ENCODE measurements at regions not wholly inside any gene's neighbourhood (a gene's known extent, or its start where the extent isn't known, plus 50 kb on each side); places are given as distances from the start of the nearest gene placed in this dataset.

DNA sequence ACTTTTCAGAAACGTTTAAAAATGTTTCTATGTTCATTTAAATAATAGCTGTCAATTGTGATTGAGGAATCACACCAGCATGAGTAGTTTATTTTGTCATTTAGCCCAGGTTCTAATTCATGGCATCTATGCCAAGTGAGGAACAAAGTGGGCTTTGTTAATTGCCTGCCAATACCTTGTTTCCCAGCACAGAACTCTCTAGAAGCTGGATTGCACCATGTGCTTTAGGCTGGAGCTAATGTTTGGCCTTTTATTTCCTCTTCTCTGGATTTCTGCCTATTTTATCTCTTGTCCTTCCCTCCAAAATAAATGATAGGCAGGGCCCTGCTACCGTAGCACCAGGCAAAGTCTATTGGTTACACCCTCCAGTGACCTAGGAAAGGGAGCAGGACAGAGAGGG, 109.9 kb upstream of the ITGB1 start:
- no peak overlapping the region for H3K4me3 ChIP-seq (ENCODE audit: extremely low read depth, insufficient read depth, low read length, poor library complexity, severe bottlenecking)
- no peaks in the 10 kb centered on the region for H3K36me3 ChIP-seq (ENCODE audit: control insufficient read depth, insufficient read depth, low read length)
- peaks cover 3% of the 10 kb centered on the region for H3K9me3 ChIP-seq (ENCODE audit: control insufficient read depth, low read length)
- no peaks in the 10 kb centered on the region for H3K4me1 ChIP-seq (ENCODE audit: control insufficient read depth, insufficient read depth, low read length, poor library complexity, severe bottlenecking)
- WGBS, 2 experiments (ENCODE audit: insufficient coverage in 2 of 2): 80 to 100% methylated on average over 1 of the region's 2 CpGs
- H3K27ac ChIP-seq (ENCODE audit: low read depth, low read length, severe bottlenecking): no peak overlapping the region

DNA sequence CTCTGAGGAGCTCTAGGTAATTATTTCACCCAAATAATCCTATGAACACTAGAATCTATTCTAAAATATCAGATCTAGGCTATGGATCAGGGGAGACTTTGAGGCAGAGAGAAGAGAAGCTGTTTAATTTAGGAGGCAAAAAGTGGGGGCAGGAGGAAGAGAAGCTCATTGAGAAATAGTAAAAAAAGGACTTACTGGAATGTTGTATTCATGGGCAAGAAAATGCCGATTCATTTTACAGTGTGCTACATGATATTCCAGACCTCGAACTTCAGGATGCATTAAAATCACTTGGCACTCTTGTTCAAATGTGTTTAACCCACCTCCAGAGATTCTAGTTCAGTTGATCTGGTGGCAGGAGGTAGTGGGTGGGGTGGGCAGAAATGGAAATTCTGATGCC, 109.5 kb upstream of the ITGB1 start:
- Histone ChIP-seq H3K27ac (ENCODE audit: low read depth, low read length, severe bottlenecking) (no peak overlapping the region), H3K9me3 (ENCODE audit: control insufficient read depth, low read length) (peaks cover 3% of the 10 kb centered on the region), H3K4me1 (ENCODE audit: control insufficient read depth, insufficient read depth, low read length, poor library complexity, severe bottlenecking) (no peaks in the 10 kb centered on the region), H3K36me3 (ENCODE audit: control insufficient read depth, insufficient read depth, low read length) (no peaks in the 10 kb centered on the region), H3K4me3 (ENCODE audit: extremely low read depth, insufficient read depth, low read length, poor library complexity, severe bottlenecking) (no peak overlapping the region)
- 80 to 100% methylated on average over 1 of the region's 2 CpGs for WGBS, 2 experiments (ENCODE audit: insufficient coverage in 2 of 2)

DNA sequence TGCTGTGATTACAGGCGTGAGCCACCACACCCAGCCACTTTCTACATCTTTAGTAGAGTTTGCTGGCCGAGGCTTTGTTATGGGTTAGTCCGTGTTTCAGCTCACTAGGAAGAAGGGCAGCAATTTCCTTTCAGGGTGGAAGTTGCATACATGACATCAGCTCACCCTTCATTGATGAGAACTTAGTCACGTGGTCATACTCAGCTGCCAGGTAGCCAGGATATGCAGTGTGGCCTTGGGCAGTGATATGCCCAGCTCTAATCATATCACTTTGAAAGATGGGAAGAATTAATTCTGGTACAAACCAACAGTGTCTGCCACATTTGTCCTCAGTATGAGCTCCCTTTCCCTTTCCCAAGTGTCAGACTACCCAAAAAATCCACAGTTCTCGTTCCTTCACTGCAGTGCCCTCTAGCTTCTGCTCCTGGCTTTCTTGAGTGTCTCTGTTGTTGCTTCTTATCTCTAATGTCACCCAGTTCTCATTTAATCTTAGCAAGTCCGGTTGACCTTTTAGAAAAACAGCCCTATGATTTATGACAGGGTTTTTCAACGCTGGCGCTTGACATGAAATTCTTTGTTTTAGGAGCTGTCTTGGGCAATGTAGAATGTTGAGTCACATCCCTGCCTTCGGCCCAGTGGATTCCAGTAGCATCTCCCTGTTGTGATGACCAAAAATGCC, 108.7 kb upstream of the ITGB1 start:
- Histone ChIP-seq H3K27ac (ENCODE audit: low read depth, low read length, severe bottlenecking) (no peak overlapping the region), H3K9me3 (ENCODE audit: control insufficient read depth, low read length) (peaks cover 1% of the 10 kb centered on the region), H3K4me3 (ENCODE audit: extremely low read depth, insufficient read depth, low read length, poor library complexity, severe bottlenecking) (no peak overlapping the region), H3K36me3 (ENCODE audit: control insufficient read depth, insufficient read depth, low read length) (no peaks in the 10 kb centered on the region), H3K4me1 (ENCODE audit: control insufficient read depth, insufficient read depth, low read length, poor library complexity, severe bottlenecking) (no peaks in the 10 kb centered on the region)
- 93% methylated on average over 7 to 9 of the region's 9 CpGs for WGBS, 2 experiments (ENCODE audit: insufficient coverage in 2 of 2)

DNA sequence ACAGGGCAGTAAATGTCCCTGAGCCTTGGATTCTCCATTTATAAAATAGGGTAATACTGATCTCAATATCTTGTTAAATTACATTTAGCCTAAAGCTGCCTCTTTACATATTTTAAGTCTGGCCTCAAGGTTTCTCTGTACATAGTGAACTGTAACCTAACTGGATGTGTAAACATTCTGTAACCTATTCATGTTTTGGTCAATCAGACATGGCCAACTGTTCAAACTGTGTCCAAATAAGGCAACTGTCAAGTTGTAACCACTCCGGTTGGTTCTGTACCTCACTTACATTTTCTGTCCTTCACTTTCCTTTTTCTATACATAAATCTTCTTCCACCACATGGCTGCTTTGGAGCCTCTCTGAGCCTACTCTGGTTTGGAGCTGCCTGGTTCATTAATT, 107.1 kb upstream of the ITGB1 start:
- 100% methylated on average over 1 of the region's 1 CpG for WGBS, 2 experiments (ENCODE audit: insufficient coverage in 2 of 2)
- Histone ChIP-seq H3K36me3 (ENCODE audit: control insufficient read depth, insufficient read depth, low read length) (no peaks in the 10 kb centered on the region), H3K4me3 (ENCODE audit: extremely low read depth, insufficient read depth, low read length, poor library complexity, severe bottlenecking) (no peak overlapping the region), H3K27ac (ENCODE audit: low read depth, low read length, severe bottlenecking) (no peak overlapping the region), H3K9me3 (ENCODE audit: control insufficient read depth, low read length) (no peaks in the 10 kb centered on the region), H3K4me1 (ENCODE audit: control insufficient read depth, insufficient read depth, low read length, poor library complexity, severe bottlenecking) (no peaks in the 10 kb centered on the region)

DNA sequence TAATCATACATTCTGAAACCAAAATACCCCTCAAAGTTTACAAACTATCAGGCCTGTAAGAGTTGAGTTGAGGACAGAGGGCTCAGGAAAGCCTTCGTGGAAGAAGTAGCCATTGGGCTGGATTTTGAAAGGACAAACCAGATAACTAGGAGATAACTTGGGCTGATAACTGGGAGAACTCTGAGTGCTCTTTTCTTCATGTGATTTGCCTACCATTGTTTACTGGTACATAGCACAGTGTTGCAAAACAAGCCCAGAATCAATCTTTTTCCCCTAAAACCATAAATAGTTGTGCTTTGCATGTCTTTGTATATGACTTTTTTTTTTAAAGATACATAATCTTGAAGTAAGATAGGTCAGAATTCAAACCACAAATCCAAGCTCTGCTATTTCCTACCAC, 106.7 kb upstream of the ITGB1 start:
- Histone ChIP-seq H3K9me3 (ENCODE audit: control insufficient read depth, low read length) (no peaks in the 10 kb centered on the region), H3K36me3 (ENCODE audit: control insufficient read depth, insufficient read depth, low read length) (no peaks in the 10 kb centered on the region)

DNA sequence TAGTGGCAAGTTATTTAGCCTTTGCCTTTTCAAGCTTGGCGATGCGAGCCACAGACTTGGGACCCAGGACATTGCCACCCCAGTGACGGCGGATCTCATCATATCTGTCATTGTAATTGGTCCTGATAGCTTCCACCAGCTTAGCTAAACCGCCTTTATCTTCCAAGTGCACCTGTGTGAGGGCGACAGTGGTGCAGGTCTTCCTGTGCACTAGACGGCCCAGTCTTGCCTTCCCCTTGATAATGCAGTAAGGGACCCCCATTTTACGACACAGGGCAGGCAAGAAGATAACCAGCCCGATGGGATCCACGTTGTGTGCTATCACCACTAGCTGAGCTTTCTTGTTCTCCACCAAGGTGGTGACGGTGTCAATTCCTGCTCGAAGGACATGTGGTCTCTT, 99.6 kb upstream of the ITGB1 start:
- Histone ChIP-seq H3K36me3 (ENCODE audit: control insufficient read depth, insufficient read depth, low read length) (no peaks in the 10 kb centered on the region), H3K27ac (ENCODE audit: low read depth, low read length, severe bottlenecking) (no peak overlapping the region), H3K4me1 (ENCODE audit: control insufficient read depth, insufficient read depth, low read length, poor library complexity, severe bottlenecking) (no peaks in the 10 kb centered on the region), H3K4me3 (ENCODE audit: extremely low read depth, insufficient read depth, low read length, poor library complexity, severe bottlenecking) (no peak overlapping the region), H3K9me3 (ENCODE audit: control insufficient read depth, low read length) (no peaks in the 10 kb centered on the region)
- WGBS, 2 experiments (ENCODE audit: insufficient coverage in 2 of 2): 90 to 97% methylated on average over 12 of the region's 12 CpGs

More for the DNA sequence above, 106.7 kb upstream of the ITGB1 start:
- no peaks in the 10 kb centered on the region for H3K4me1 ChIP-seq (ENCODE audit: control insufficient read depth, insufficient read depth, low read length, poor library complexity, severe bottlenecking)
- H3K27ac ChIP-seq (ENCODE audit: low read depth, low read length, severe bottlenecking): no peak overlapping the region
- 71 to 100% methylated on average over 1 of the region's 1 CpG for WGBS, 2 experiments (ENCODE audit: insufficient coverage in 2 of 2)
- H3K4me3 ChIP-seq (ENCODE audit: extremely low read depth, insufficient read depth, low read length, poor library complexity, severe bottlenecking): no peak overlapping the region

DNA sequence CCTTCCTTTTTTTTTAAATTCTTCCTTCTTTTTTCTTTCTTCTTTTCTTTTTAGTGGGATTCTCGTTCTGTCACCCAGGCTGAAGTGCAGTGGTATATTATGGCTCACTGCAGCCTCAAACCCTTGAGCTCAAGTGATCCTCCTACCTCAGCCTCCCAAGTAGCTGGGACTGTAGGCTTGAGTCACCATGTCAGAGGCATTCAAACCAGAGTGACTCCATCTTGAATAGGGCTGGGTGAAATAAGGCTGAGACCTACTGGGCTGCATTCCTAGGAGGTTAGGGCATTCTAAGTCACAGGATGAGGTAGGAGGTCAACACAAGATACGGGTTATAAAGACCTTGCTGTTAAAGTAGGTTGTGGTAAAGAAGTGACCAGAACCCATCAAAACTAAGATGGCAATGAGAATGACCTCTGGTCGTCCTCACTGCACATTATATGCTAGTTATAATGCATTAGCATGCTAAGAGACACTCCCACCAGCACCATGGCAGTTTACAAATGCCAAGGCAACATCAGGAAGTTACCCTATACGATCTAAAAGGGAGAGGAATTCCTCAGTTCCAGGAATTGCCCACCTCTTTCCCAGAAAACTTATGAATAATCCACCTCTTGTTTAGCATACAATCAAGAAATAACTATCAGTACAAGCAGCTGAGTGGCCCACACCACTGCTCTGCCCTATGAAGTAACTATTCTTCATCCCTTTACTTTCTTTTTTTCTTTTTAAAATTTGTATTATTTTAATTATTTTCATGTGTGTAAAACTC, 99.0 kb upstream of the ITGB1 start:
- 70 to 92% methylated on average over 1 to 2 of the region's 4 CpGs for whole genome bisulfite sequencing, 2 experiments (ENCODE audit: insufficient coverage in 2 of 2)

DNA sequence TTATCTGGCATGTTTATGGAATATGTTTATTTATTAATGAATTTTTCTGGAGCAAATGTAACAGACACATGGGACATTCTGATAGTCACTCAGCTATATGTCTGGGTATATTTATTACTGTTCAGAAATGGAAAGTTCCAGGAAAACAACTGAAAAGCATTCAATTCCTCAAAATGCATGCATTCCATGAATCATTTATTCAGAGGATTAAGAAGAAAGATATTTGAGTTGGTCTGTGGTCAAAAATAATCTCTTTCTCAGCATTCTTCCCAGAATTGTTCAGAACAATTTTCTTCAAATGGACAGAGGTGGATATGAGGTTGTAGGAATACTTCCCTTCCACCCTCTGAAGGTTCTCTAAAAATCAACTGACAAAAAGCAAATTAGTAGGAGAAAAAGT, 97.6 kb upstream of the ITGB1 start:
- H3K4me3 ChIP-seq (ENCODE audit: extremely low read depth, insufficient read depth, low read length, poor library complexity, severe bottlenecking): no peak overlapping the region
- no peak overlapping the region for H3K27ac ChIP-seq (ENCODE audit: low read depth, low read length, severe bottlenecking)
- H3K9me3 ChIP-seq (ENCODE audit: control insufficient read depth, low read length): no peaks in the 10 kb centered on the region
- H3K36me3 ChIP-seq (ENCODE audit: control insufficient read depth, insufficient read depth, low read length): no peaks in the 10 kb centered on the region
- H3K4me1 ChIP-seq (ENCODE audit: control insufficient read depth, insufficient read depth, low read length, poor library complexity, severe bottlenecking): no peaks in the 10 kb centered on the region

More for the DNA sequence above, 99.0 kb upstream of the ITGB1 start:
- Histone ChIP-seq H3K4me3 (ENCODE audit: extremely low read depth, insufficient read depth, low read length, poor library complexity, severe bottlenecking) (no peak overlapping the region), H3K9me3 (ENCODE audit: control insufficient read depth, low read length) (no peaks in the 10 kb centered on the region), H3K27ac (ENCODE audit: low read depth, low read length, severe bottlenecking) (no peak overlapping the region), H3K4me1 (ENCODE audit: control insufficient read depth, insufficient read depth, low read length, poor library complexity, severe bottlenecking) (no peaks in the 10 kb centered on the region), H3K36me3 (ENCODE audit: control insufficient read depth, insufficient read depth, low read length) (no peaks in the 10 kb centered on the region)

DNA sequence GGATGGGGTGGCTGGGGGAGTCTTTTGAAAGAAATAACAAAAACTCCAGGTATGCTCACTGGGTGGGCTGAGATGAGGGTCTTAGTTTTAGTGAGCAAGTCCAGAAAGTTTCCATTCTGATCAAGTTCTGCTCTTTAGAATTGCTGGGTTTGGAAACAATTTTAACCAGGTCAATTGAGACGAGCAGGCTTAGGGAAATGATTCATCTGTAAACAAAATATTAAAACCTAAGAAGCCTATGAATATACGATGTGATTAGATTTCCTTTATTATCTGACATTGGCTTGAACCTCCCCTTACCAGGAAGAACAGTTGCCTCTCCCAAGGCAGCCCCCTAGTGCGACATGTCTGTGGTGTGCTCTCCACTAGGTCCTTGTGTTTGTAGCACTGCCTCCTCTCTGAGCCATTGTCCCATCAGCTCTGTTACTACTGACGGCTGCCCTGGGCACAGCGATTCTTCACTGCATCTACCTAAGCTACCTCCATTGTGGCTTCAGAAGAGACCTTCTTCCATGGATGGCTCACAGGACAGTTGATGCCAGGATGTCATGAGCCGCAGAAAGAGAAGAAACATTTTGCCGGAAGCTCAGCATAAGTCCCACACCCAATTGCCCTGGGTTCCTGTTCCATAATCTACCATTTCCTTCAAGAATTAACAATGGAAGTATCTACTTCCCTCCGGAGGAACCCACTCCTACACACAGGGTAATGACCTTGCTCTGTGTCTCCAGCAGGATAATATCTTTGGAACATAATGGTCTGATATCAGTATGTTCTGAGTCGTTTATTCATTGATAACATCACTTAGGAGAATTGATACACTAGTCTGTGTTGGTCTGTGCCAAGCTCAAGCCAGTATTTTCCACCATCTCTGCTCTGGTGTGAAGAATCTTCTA, 95.1 kb upstream of the ITGB1 start:
- Histone ChIP-seq H3K27ac (ENCODE audit: low read depth, low read length, severe bottlenecking) (no peak overlapping the region), H3K9me3 (ENCODE audit: control insufficient read depth, low read length) (no peaks in the 10 kb centered on the region), H3K4me1 (ENCODE audit: control insufficient read depth, insufficient read depth, low read length, poor library complexity, severe bottlenecking) (no peaks in the 10 kb centered on the region), H3K4me3 (ENCODE audit: extremely low read depth, insufficient read depth, low read length, poor library complexity, severe bottlenecking) (no peak overlapping the region), H3K36me3 (ENCODE audit: control insufficient read depth, insufficient read depth, low read length) (no peaks in the 10 kb centered on the region)
- 93 to 95% methylated on average over 3 to 4 of the region's 9 CpGs for WGBS, 2 experiments (ENCODE audit: insufficient coverage in 2 of 2)

DNA sequence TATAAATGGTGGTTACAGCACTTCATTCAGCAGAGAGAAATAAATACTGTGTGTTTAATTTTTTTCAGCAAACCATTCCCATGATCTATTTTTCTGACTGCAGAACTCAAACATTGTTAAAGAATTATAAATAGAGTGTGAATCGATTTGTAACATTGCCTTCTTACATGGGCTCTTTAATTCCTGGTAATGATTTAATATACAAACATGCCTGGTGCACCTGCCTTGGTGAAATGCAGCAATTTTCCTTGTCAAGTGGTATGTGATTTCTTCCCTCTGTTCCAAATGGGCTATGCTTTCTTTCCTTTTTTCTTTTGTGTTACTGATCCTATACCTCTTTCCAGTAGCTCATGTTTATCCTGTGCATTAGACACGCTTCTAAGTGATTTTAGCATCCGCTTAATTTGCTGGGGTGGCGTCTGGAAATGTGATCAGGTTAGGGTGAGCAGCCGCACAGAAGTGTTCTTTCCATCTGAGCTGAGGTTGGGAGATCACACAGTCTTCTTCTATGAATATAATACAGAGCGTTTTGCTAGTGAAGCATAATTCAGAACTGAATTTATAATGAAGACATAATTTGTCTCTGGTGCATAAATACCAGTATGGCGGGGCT, 94.3 kb upstream of the ITGB1 start:
- no peaks in the 10 kb centered on the region for H3K36me3 ChIP-seq (ENCODE audit: control insufficient read depth, insufficient read depth, low read length)
- no peak overlapping the region for H3K4me3 ChIP-seq (ENCODE audit: extremely low read depth, insufficient read depth, low read length, poor library complexity, severe bottlenecking)
- H3K27ac ChIP-seq (ENCODE audit: low read depth, low read length, severe bottlenecking): no peak overlapping the region
- H3K4me1 ChIP-seq (ENCODE audit: control insufficient read depth, insufficient read depth, low read length, poor library complexity, severe bottlenecking): no peaks in the 10 kb centered on the region
- no peaks in the 10 kb centered on the region for H3K9me3 ChIP-seq (ENCODE audit: control insufficient read depth, low read length)
- 100% methylated on average over 3 of the region's 7 CpGs; no CpG with 5 or more reads in 1 of the 2 experiments for WGBS, 2 experiments (ENCODE audit: insufficient coverage in 2 of 2)

Data from mesodermal cell (in vitro differentiated cells).